NCI-H345 treated with DMSO at 0.1 percent for 48 hours (cell line): ENCODE measurements at regions not wholly inside any gene's neighbourhood (a gene's known extent, or its start where the extent isn't known, plus 50 kb on each side); places are given as distances from the start of the nearest gene placed in this dataset.

Experiments used
- DNase-seq: peaks from one replicate; lab custom pipeline; 2025; ENCODE audit not compliant: unreplicated experiment; lab: John Stamatoyannopoulos, UW

GRCh38 chr16:85989863-85990643 lies 91.1 kb downstream of the IRF8 start:
- DNase-seq = no peak

- no peak for DNase-seq
Observed at GRCh38 chr16:85990861-85991301, 91.9 kb downstream of the IRF8 start.

GRCh38 chr16:85991425-85991824 lies 92.5 kb downstream of the IRF8 start:
- no peak for DNase-seq

GRCh38 chr16:85991856-85992255 lies 92.9 kb downstream of the IRF8 start:
- DNase-seq = no peak

GRCh38 chr16:85992359-85992758 lies 93.4 kb downstream of the IRF8 start:
- DNase-seq = no peak

GRCh38 chr16:85992779-85993178 lies 93.8 kb downstream of the IRF8 start:
- no peak for DNase-seq

- DNase-seq = no peak
Observed at GRCh38 chr16:85994492-85995490, 95.8 kb downstream of the IRF8 start.

GRCh38 chr16:85995541-85996423 lies 96.8 kb downstream of the IRF8 start:
- no peak for DNase-seq

GRCh38 chr16:85996843-85997242 lies 97.9 kb downstream of the IRF8 start:
- no peak for DNase-seq

- no peak for DNase-seq
Observed at GRCh38 chr16:85998171-85998867, 99.4 kb downstream of the IRF8 start.

GRCh38 chr16:85998868-85999729 lies 100.1 kb downstream of the IRF8 start:
- no peak for DNase-seq

- no peak for DNase-seq
Observed at GRCh38 chr16:85999778-86000177, 100.8 kb downstream of the IRF8 start.

- DNase-seq = no peak
Observed at GRCh38 chr16:86002178-86002900, 103.4 kb downstream of the IRF8 start.

- no peak for DNase-seq
Observed at GRCh38 chr16:86007524-86007923, 108.6 kb downstream of the IRF8 start.

- no peak for DNase-seq
Observed at GRCh38 chr16:86010680-86011141, 111.7 kb downstream of the IRF8 start.

GRCh38 chr16:86011532-86011931 lies 112.6 kb downstream of the IRF8 start:
- no peak for DNase-seq

- DNase-seq = no peak
Observed at GRCh38 chr16:86012221-86012620, 113.3 kb downstream of the IRF8 start.

GRCh38 chr16:86013867-86014266 lies 114.9 kb downstream of the IRF8 start:
- no peak for DNase-seq

- no peak for DNase-seq
Observed at GRCh38 chr16:86015606-86016005, 116.6 kb downstream of the IRF8 start.
